Skeletal muscle cell (primary cell): ENCODE measurements at regions not wholly inside any gene's neighbourhood (a gene's known extent, or its start where the extent isn't known, plus 50 kb on each side); places are given as distances from the start of the nearest gene placed in this dataset.
A peak's percentile ranks its signal among the peaks of the same experiment; 100 is the strongest.

Experiments used
- DNase-seq: peaks from one replicate; pipeline ENCODE4 v3.0.0-alpha.2; 2010; ENCODE audit warnings: low read depth
- H3K4me3 ChIP-seq: 2 replicates; pipeline ENCODE4 v1.5.1; 2011; ENCODE audit warnings: low read depth, mild to moderate bottlenecking, control low read depth, low read length, moderate library complexity

DNA sequence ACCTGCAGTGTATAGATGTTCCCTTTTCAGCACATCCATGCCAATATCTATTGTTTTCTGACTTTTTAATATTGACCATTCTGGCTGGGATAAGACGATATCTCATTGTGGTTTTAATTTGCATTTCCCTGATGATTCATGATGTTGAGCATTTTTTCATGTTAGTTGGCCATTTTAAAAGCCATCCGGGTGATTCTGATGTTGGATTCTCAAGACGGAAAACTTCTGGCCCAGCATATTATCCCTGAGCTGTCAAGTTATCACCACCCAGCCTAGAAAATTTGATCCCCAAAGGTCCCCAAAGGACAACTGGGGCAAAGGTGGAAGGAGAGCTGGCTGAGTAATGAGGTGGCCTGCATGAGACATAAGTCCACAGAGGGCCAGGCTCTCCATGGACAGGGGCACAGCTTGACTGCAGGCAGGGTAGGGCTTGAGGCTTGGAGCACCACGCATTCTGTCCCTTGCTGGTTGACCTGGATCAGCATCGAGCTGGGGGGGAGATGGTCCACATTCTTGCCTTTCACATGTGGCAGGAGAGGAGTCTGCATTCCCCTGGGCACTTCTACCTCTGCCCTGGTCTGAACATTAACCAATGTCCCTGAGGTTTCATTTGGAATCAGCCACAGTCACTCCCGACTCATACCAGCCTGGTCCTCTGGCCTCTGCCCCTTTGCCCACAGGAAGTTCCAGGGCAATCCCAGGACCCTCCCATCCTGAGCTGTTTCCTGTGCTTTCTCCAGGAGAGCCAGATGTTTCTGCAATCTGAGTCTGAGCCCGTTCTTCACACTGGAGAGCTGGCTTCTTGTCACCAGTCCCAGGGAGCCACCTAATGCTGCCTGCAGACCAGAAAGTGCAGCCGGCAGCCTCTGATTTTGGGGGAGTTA lies 69.2 kb downstream of the ISG20 start:
- no peak overlapping the region for H3K4me3 ChIP-seq
- no peak for DNase-seq

DNA sequence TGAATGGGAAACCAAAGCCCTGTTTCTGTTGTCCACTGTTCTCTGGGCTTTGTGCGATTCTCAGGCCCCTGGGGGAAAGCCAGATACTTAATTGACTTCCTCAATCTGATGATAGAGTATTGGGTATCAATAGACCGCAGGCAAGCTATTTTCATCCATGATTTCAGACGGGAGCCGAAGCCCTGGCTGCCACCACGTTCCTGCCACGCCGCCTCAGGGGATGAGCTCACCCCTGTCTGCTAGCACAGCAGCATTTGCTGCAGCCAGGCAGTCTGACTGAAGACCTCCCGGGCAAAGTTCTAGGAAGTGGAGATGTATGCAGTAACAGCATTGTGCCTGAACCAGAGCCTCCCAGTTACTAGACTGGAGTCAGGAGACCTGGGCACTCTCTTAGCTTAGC lies 69.8 kb downstream of the ISG20 start:
- peak; percentile 48 for DNase-seq

DNA sequence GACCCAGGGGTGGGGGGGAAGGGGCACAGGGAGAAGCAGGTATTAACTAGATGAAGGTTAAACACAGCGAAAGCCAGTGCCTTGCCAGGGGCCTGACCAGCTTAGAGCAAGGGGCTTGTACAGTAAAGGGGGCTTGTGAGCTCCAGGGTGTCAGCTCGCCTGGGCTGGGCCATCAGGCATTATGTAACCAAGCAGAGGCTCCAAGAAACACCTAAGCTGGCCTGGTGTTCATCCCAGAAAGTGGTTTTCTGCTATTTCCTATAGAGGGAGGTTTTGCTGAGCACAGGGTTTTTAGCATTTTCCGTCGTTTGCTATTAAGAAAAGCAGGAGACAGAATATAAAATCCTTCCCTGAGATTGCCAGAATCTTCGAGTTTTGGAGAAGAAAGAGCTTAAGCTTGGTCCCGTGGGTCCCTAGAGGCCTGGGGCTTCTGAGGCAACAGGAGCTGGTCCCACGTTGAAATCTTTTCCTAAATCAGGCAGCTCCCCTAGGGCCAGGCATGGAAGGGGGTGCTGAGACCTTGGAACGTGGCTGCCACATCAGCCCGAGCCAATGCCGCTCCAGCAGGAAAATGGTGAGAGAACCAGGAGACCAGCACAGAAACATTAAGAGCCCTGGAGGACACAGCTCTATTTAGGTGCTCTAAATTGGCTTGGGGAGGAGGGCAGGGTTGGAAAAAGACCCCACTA lies 71.4 kb downstream of the ISG20 start:
- no peak for DNase-seq
- no peak overlapping the region for H3K4me3 ChIP-seq

More for the DNA sequence above, 69.8 kb downstream of the ISG20 start:
- no peak overlapping the region for H3K4me3 ChIP-seq

DNA sequence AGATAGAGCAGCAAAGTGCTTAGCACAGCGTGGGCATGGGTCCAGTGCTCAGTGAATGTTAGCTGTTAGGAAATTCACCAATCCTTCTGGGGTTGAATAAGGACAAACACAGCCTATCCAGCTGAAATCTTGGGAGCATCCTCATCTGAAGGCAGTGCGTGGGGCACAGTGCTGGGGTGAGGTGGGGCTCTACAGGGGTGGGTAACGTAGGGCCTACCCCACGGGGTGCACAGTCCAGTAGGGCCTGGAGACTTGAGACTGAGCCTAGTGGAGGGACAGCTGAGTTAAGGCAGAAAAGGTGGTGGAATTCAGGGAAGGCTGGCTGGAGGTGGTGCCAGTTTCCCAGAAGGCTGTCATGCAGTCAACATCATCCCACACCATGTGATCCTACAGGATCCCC lies 73.0 kb downstream of the ISG20 start:
- no peak overlapping the region for H3K4me3 ChIP-seq
- no peak for DNase-seq

DNA sequence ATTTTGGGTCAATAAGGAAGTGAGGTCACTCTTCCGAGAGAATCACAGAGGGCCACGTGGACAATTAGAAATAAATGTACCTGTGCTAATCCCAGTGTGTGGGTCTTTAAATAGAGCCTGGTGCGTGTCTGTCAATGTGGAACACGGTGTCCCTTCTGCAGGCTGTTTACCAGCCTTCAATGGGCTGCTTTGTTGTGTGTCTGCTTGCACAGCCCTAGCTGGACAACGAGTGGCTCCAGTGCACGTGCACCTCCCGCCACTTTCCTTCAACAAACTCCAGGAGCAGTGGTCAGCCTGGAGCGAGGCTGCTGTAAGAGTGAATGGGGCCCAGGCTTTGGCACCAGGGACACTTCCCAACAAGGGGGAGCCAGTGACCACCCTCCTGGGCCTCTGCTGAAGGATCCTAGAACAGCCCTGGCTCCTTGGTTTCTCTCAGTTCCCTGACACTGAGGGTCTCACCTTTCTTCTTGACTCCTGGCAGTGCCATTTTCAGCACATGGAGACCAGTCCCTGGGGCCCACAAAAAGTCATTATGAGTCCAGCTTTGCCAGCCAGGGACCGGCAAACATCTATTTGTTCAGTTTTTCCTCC lies 76.1 kb downstream of the ISG20 start:
- no peak for DNase-seq
- no peak overlapping the region for H3K4me3 ChIP-seq

DNA sequence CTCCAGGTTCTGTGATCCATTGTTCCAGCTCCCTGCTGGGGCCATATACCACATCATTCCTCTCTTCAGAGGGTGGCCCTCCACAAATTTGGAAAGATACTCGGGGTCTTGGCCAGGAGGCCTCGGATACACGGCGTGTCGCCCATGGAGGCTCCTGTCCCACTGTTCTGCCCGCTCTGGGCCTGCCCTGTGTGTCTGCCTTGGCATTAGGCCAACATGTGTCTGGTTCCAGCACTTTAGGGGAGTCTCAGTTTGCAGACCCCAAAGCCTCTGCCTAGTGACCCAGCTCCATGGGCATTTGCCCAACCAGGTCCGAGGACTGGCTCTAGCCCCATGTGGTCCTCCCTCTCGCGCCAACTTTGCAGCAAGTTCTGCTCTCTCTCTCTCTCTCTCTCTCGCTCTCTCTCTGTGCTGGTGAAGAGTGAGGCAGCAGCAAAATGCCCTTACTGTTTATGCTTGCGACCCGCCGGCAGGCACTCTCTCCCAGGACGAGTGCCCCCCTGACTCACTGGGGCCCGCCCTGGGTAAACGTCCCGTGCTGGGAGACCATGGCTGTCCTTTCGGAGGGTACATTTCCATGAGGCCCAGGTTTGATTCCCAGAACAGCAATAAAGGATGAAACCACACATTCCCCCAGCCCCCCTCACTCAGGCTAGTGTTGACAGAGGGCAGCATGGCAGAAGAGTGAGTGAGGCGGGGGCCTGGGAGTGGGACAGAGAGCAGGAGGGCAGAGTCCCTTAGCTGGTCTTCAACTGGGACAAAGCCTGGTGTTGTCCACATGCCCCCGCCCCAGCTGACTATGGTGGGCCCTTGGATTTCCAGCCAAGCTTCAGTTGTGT lies 77.9 kb downstream of the ISG20 start:
- no peak for DNase-seq
- no peak overlapping the region for H3K4me3 ChIP-seq

DNA sequence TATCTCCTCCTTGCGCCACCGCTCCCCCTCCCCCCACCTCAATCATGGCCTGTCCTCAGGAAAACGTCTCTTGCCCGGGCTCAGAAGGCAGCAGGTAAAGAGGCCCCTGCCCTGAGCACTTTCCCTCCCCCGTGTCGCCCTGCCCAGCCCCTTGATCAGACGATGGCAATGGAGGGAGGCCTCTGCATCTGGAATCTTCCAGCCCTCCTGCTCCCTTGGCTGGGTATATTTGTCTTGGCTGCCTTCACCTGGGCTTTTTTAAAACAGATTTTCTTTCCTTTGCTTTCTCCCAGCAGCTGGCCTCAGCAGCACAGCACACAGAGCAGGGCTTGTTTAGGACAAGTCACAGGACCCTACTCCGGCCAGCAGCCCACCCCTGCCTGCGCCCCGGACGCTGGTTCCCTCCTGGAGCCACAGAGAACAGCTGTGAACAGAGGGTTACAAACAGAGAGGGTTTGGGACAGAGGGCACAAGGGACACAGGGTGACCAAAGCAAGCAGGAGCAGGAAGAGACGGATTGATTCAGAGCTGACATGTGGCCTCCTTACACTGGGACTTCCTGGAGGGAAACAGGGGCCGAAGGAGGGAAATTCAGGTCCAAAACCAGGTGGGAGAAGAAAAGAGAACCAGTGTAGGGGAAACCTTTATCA lies 78.7 kb downstream of the ISG20 start:
- H3K4me3 ChIP-seq, result no peak overlapping the region
- no peak for DNase-seq

DNA sequence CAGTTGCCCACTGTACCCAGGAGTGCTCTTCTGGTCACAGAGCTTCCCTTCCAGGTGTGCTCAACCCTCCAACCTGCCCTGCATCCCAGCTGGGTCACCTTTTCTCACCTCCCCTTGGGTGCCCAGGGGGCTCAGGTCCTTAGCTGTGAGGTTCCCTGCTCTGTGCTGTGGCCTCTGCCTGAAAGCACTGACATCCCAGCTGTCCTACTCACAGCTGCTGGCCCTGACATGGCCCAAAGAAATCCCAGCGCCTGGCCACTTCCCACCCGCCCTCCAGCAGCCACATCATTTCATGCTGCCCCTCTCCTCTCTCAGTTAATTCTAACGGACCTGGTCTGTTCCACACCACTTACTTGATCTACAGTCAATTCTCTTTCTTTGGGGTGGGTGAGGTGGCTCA lies 79.9 kb downstream of the ISG20 start:
- no peak for DNase-seq
- no peak overlapping the region for H3K4me3 ChIP-seq

DNA sequence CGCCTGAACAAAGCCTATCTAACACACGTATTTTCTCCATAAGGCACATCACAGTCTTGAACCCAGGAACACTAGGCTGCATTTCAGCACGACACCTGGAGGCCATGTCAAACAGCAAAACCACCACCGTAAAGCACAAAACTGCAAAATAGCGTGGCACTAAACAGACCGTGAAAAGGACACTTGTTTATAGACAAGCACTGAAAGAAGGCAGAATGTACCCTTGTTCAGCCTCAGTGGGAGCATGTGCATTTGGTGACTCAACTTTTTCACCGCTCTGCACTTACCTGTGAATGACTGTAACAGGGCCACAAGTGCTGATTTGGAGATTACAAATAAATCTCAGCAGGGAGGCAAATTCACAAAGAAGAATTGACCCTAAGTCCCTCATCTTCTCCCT lies 80.8 kb downstream of the ISG20 start:
- no peak overlapping the region for H3K4me3 ChIP-seq
- no peak for DNase-seq

DNA sequence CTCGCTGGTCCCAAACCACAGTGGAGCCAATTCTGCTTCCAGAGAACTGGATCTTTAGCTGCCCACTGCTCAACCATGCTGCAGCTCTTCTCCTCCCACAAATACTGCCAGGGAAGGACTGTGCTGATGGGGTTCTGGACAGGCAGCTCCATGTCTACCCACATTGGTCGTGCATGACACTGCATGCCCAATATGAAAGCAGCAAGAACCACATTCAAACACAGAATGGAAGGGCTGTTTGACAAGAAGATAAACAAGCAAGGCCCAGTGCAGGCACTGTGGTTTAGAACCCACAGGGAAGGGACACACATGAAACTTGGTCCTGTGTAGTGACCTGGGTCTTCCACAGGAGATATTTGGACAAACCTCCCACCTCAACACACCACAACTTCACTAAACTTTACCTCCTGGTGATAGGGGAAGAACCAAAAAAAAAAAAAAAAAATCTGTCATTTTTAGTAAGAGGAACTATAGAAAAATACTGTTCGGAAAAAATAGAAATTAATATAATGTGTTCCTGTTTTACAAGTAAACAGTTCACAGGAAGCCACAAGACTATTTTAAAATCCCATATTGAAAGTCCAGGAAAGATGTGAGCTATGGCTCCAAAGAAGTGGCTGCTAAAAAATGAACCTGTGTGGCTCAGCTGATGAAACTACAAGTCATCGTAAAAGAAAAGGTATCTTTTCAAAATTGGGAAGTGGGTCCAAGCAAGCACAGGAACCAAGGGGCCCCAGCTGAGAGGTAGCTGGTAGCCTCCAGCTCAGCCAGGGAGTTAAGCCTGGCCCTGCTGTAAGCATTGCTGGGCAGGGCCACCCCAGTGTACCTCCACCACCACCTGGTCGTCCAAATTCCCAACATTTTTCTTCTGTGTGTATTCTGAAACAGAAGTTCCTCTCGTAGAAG lies 77.7 kb upstream of the ACAN start:
- DNase-seq, result no peak
- no peak overlapping the region for H3K4me3 ChIP-seq

DNA sequence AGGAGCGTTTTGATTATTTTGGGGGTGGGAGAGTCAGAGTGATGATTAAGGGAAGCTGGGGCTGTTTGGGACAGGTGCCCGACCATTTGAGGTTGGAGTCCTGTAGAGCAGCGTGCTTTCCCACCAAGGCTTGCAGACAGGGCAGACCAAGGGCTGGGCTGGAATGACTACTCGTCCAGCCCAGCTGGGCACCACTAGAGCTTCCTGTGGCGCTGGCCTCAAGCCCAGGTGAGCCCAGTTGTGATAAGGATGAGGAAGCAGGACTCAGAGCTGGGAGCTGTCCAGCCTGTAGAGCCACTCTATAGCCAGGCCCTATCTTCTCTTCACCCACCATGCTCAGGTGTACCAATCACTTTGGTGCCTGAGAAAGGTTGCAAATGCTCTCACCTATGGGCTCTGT lies 75.8 kb upstream of the ACAN start:
- no peak for DNase-seq
- no peak overlapping the region for H3K4me3 ChIP-seq

DNA sequence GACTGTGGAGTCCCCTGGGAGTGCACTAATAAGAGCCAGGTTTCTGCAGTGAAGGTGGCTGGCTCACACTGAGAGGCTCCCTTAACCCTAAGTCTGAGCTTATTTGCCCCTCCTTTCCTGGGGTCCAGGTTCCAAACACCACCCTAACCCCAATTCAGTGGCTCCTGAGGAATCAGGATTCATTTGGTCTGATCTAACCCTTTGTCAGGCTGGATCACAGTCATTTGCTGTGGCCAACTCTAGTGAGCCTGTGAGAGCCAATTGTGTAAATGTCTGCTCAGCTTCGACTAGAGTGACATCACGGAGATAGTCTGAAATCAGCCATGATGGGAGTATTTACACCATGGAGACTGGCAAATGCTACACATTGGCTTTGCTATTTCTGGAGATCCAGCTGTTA lies 73.7 kb upstream of the ACAN start:
- H3K4me3 ChIP-seq, result no peak overlapping the region
- DNase-seq, result no peak

DNA sequence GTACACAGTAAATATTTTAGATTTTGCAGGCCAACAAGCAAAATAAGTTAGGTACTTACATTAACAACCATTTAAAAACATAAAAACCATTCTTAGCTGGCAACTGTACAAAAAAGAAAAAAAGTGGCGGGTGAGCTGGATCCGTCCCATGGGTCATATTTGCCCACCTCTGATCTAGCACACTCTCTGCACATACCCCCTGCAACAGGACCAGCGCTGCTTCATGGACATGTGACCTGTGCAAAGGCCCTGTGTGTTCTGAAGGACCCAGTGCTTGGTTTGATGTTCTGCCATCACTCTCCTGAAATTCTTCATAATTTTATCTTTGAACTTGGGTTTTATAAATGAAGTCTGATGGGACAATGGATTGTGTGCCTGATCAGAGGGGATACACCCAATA lies 72.5 kb upstream of the ACAN start:
- H3K4me3 ChIP-seq, result no peak overlapping the region
- DNase-seq, result no peak

DNA sequence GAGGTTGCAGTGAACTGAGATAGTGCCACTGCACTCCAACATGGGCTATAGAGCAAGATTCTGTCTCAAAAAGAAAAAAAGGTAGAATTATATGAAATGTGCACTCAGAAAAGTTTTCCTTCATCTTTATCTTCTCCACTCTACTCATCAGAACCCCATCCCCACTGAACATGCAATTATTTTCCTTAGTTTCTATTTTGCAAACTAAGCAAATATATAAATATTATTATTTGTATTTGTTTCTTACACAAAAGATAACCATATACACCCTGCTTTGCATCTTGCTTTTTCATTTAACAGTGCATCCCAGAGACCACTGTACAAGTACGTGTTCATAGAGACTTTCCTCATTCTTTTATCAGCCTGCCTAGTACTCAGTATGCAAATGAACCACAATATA lies 68.0 kb upstream of the ACAN start:
- DNase-seq, result no peak
- H3K4me3 ChIP-seq, result no peak overlapping the region

DNA sequence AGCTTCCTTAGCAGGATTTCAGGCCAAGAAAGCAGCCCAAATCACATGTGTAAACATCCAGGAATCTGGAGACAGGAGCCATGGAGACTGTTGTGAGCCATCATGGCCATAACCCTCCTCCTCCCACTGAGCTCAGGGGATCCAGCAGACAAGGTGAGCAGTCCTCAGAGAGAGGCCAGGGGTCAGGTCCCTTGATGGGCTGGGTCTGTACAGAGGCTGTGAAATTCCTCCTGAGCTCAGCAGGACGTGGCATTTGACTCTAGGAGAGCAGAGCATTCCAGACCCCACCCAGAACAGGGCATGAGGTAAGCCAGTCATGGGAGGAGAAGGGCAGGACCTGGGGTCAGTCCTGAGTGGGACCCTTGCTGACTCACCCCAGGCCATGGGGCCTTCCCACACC lies 67.0 kb upstream of the ACAN start:
- H3K4me3 ChIP-seq, result no peak overlapping the region
- DNase-seq, result no peak

DNA sequence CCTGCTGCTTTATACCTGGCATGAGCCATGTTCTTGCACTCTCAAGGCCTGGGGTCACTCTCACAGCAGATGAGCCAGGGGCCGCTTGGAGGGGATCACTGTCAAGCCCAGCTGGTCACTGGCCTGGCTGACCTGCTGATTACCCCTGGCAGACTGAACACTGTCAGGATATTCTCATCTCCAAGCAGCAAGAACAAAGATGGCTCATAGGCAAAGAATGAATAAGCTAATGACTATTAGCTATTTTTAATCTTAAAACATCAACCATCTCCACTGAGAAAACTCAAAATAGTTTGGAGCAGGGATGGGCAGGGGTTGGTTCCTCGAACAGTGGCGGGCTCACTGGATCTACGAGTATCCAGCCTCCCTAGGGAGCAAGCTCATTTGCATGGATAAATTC lies 64.4 kb upstream of the ACAN start:
- no peak overlapping the region for H3K4me3 ChIP-seq
- no peak for DNase-seq

DNA sequence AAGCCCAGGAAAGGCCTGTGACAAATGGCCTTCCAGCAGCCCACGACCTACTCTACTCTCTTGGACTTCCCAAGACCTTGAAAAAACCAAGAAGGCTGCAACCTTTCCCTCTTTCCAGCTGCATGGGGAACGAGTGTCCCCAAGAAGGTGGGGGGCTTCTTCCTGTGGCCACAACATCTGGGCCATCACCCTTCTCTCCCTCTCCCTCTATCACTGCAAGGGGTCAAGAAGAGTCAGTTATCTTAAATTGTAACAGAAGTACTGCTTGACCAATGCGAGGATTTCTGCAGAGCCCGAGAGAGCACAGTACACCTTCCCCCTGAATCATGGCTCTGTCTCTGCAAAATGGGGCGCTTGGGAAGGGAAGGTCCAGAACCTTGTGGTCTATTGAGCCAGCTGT lies 63.7 kb upstream of the ACAN start:
- no peak overlapping the region for H3K4me3 ChIP-seq
- no peak for DNase-seq

DNA sequence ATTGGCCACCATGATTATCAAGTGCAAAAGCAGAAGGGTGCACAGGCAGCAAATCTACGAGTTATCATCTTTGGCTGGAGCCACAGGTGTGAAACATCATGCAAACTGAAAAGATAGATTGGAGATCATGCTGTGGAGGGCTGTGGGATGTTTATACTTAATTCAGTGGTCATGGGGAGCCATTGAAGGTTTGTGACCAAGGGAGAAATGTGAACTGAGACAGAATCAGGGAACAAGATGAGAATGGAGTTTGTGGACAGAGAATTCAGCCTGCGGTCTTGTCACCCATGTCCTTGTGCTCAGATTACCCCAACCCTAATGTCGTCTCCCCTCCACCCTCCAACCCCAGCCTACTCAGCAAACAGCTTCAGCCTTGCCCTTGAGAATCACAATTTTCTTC lies 62.9 kb upstream of the ACAN start:
- no peak for DNase-seq
- no peak overlapping the region for H3K4me3 ChIP-seq
